HEK293T (cell line): ENCODE measurements at regions not wholly inside any gene's neighbourhood (a gene's known extent, or its start where the extent isn't known, plus 50 kb on each side); places are given as distances from the start of the nearest gene placed in this dataset.

ENCODE experiments used
- ELF4 ChIP-seq: fragments of 450-650 bp; IDR thresholded peaks from 2 replicates; pipeline ENCODE4 v1.6.1; 2017; ENCODE audit warnings: antibody characterized with exemption
- FOXK2 ChIP-seq: fragments of 450-650 bp; IDR thresholded peaks from 2 replicates; pipeline ENCODE4 v1.6.1; 2016; ENCODE audit warnings: mild to moderate bottlenecking
- HDGF ChIP-seq: fragments of 450-650 bp; IDR thresholded peaks from 2 replicates; pipeline ENCODE4 v1.6.1; 2017; ENCODE audit warnings: antibody characterized with exemption, borderline replicate concordance
- LEF1 ChIP-seq: fragments of 450-650 bp; IDR thresholded peaks from 2 replicates; pipeline ENCODE4 v1.6.1; 2017; ENCODE audit warnings: mild to moderate bottlenecking, borderline replicate concordance
- NFRKB ChIP-seq: fragments of 450-650 bp; IDR thresholded peaks from 2 replicates; pipeline ENCODE4 v1.6.1; 2016; ENCODE audit warnings: mild to moderate bottlenecking, moderate library complexity
- SP1 ChIP-seq: fragments of 450-650 bp; IDR thresholded peaks from 2 replicates; pipeline ENCODE4 v1.6.1; 2017
- SUZ12 ChIP-seq: fragments of 450-650 bp; IDR thresholded peaks from 2 replicates; pipeline ENCODE4 v1.6.1; 2016; ENCODE audit warnings: mild to moderate bottlenecking

GRCh38 chr1:78274814-78275213 is 216.0 kb upstream of the PTGFR start:
- TF ChIP-seq NFRKB: no peak
- no peak for TF ChIP-seq LEF1
- no peak for TF ChIP-seq FOXK2
- TF ChIP-seq HDGF: no peak
- no peak for TF ChIP-seq SP1
- TF ChIP-seq SUZ12: no peak
- TF ChIP-seq ELF4: no peak
